Stimulated activated CD4-positive, alpha-beta T cell treated with anti-CD3 and anti-CD28 coated beads, Interleukin-12 subunit alpha, Interleukin-12 subunit beta, amount 100 ng/mL, for 4 hours (primary cell): ENCODE measurements at regions not wholly inside any gene's neighbourhood (a gene's known extent, or its start where the extent isn't known, plus 50 kb on each side); places are given as distances from the start of the nearest gene placed in this dataset.
"Not testable (repeated sequence)": the region's sequence is repeated elsewhere in the genome, so short reads cannot be mapped to it uniquely, and the experiment has no call there.

ENCODE experiments used
- DNase-seq: peaks from one replicate; pipeline ENCODE4 v3.0.0-alpha.2; 2020

DNA sequence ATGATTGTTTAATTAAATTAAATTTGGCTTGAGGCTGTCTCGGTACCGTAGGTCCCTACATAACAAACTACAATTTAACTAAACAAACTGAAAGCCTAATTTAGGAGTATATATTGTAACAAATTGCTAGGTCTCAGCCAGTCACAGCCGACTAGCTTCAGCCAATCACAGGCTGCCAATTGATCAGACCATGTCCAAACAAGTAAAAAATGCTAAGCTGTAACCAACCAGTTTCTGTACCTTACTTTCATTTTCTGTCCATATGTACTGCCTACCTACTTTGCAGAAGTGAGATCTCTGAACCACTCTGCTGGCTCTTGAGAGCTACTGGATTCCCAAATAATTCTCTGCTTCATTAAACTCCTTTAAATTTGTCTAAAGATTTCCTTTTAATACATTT is 648.0 kb upstream of the GJE1 start:
- no peak for DNase-seq

- DNase-seq: peak; percentile 6
Measured at GRCh38 chr6:141483598-141484061, 649.1 kb upstream of the GJE1 start.

- DNase-seq: no peak
Measured at GRCh38 chr6:141482796-141483597, 649.7 kb upstream of the GJE1 start.

GRCh38 chr6:141475259-141475658 is 657.5 kb upstream of the GJE1 start:
- DNase-seq: no peak

GRCh38 chr6:141472162-141472928 is 660.4 kb upstream of the GJE1 start:
- no peak for DNase-seq

- DNase-seq: no peak
Measured at GRCh38 chr6:141470810-141471209, 661.9 kb upstream of the GJE1 start.

DNA sequence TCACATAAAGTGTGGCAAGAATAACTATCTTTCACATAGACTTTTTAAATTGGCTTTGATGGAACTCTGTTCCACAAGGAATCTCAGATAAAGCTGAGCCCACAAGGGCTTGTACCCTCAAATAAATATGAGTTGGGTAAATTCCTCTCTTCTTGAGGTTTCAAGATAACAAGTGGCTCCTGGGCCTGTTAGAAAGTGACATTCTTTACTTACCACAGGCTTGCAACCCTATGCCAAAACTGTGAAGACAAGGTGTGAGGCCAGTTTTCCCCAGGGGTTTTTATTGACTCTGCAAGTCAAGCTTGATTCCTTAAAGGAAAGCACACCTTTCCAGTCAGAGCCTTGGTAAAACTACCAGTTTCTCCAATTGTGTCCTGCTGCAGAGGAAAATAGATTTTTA is 664.8 kb upstream of the GJE1 start:
- no peak for DNase-seq

DNA sequence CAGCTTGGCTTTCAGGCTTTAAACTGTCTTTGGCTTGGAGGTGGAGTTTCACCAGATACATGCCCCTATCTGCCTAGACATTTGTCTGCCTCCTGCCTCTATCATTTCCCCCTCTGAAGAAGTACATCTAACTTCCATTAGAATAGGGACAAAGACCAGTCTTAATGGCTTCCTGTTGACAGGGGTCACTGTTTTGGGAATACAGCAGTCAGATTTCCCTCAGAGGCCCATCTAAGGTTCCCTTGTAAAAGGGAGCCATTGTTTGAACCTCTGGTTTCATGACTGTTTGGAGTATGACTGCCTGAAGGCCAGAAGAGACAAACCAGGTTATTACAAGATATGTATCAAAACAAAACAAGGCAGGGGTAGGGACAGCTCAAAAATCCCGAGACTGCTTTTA is 665.7 kb upstream of the GJE1 start:
- no peak for DNase-seq

- DNase-seq: no peak
Measured at GRCh38 chr6:141464896-141465295, 667.8 kb upstream of the GJE1 start.

DNA sequence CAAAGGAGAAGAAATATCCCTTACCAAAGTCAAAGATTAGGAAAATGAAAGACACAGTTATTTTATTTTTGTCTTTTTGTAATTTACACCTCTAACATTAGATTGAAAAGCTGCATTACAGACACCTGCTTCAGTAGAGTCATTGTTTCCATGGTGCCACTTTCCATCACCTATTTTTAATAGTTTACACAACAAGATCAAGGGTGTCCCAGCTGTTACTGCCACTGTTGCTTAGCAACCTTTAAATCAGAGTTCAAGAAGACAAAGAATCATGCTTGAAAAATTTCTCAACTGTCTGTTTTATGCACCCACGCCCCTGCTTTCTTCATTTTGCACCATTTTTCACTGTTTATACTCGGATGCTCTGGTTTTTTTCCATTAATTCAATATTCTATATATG is 668.2 kb upstream of the GJE1 start:
- no peak for DNase-seq

DNA sequence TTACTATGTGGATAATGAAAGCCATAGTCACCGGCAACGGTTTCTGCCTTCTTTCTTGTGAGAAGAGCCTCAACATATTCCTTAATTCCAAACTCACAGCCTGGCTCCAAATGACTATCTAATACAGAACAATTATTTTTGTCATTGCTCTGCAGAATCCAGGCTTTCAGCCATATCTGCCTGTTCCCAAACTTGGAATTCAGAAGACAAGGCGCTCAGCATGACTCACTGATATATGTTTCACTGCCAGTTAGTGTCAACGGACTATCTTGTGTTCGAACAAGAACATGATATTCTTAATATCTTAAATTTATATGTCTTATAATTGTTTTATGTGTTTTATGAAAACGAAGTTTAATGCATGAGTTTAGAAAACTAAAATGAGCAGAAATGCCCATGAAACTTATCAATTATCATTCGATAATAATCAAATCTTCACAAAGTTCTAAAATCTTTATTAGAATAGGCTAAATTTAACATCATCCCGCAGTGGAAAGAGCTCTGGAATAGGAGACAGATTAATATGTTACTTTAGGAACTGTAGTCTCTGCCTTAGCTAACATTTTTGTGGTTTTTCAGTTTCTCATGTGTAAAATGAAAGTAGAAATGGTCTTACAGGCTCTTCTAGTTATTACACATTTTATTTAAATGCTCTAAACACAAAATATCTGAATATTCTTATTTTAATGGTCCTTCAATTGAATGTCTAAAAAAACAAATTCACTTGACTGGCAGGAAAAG is 669.3 kb upstream of the GJE1 start:
- DNase-seq: no peak

DNA sequence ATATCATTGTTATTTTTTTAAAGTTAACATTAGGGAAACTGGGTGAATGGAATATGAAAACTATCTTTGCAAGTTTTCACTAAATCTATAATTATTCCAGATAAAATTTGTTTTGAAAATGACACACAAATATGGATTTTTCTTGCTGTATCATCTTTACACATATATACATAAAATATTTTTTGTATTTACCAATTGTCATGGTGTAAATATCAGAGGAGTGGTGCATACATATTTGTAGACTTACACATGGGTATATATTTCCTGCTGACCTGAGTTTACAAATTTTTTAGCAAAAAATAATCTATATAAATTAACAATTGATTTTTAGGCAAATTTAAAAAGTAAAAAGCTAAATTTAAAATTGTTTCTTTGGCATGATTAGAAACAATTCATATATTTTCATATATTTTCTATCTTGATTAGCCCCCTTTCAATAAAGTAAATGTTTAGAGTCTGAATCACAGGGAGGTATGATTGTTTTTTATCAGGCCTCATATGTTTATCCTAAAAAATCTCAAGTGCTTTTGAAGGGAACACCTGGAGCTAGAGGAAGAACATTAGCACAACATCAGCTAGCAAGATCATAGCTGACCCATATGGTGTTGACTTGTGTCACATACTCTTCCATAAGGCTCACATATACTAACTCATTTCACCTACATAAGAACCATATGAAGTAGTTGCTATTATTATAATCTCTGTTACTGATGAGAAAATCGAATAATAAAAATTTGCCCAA is 671.8 kb upstream of the GJE1 start:
- no peak for DNase-seq

- DNase-seq: not testable (repeated sequence)
Measured at GRCh38 chr6:141460245-141460644, 672.5 kb upstream of the GJE1 start.

GRCh38 chr6:141457984-141458383 is 674.7 kb upstream of the GJE1 start:
- DNase-seq: not testable (repeated sequence)

- DNase-seq: no peak
Measured at GRCh38 chr6:141452354-141452686, 680.4 kb upstream of the GJE1 start.

GRCh38 chr6:141451511-141452353 is 681.0 kb upstream of the GJE1 start:
- no peak for DNase-seq

GRCh38 chr6:141451181-141451510 is 681.6 kb upstream of the GJE1 start:
- DNase-seq: no peak

DNA sequence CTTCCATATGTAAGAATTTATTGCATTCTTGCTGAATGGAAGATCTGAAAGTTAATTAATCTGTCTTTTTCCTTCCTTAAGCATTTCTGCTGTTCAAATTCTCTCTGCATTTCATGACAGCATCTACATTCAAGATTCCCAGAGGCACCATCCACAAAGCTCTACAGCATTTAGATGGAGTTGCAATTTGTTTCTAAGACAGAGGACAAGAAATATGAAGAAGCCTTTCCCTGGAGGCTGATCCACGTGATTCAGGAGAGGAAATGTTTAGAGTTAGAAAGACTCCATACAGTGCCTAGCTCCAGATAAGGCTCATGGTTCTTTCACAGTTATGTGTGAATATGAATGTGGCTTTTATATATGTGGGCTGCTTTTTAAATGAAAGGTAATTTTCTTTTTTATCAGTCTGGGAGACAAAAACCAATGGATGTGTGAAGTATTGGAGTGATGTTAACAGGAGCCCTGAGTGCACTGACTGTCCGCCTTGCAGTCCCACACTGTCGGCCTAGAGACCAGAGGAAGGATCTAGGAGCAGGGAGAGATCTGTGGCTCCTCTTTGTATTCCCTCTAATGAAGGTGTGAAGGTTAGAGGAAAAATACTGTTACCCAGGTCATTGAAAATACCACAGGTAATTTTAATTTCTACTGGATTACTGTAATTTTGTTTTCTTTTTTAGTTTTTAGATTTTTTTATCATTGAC is 686.6 kb upstream of the GJE1 start:
- no peak for DNase-seq

GRCh38 chr6:141443668-141444289 is 688.9 kb upstream of the GJE1 start:
- no peak for DNase-seq

GRCh38 chr6:141443032-141443431 is 689.7 kb upstream of the GJE1 start:
- no peak for DNase-seq

GRCh38 chr6:141439513-141439912 is 693.2 kb upstream of the GJE1 start:
- no peak for DNase-seq
